ENCODE measurements at regions not wholly inside any gene's neighbourhood (a gene's known extent, or its start where the extent isn't known, plus 50 kb on each side); places are given as distances from the start of the nearest gene placed in this dataset.

GRCh38 chr2:71813315-71813714, 334.3 kb downstream of the CYP26B1 start:
- no peak for TF ChIP-seq POLR2A (IDR thresholded peaks at IDR 0.05)
- no peak for TF ChIP-seq CTCF (IDR thresholded peaks at IDR 0.05 in 8 of 11, conservative IDR thresholded peaks at IDR 0.05 in 3 of 11)
- TF ChIP-seq POLR2AphosphoS5 (IDR thresholded peaks at IDR 0.05), result no peak

All from spleen (tissue), 7 donors.